Stimulated activated CD8-positive, alpha-beta memory T cell treated with anti-CD3 and anti-CD28 coated beads, Interleukin-7, amount 100 ng/mL, for 24 hours (primary cell): ENCODE measurements at regions not wholly inside any gene's neighbourhood (a gene's known extent, or its start where the extent isn't known, plus 50 kb on each side); places are given as distances from the start of the nearest gene placed in this dataset.

Experiments
- DNase-seq: peaks from one replicate; pipeline ENCODE4 v3.0.0-alpha.2; 2020; ENCODE audit warnings: low read depth

- DNase-seq: no peak
Observed at GRCh38 chr2:146666340-146666739, 1178.5 kb upstream of the ACVR2A start.

DNA sequence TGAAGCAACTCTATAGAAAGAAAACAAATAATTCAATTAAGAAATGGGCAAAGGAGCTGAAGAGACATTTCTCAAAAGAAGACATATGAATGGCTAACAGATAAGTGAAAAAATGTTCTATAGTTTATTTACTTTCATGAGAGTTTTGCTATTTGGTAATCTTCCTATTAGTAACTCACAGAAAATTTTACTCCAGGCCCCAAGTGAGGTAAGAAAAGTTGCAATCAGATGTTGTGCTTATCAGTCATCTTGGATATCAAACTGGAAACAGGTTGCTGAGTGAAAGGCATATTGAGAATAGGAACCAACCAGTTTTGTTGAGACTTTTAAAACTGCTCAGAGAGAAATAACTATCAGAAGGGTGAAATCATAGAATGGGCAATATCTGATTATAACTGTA, 1179.0 kb upstream of the ACVR2A start:
- no peak for DNase-seq

GRCh38 chr2:146661473-146662096, 1183.2 kb upstream of the ACVR2A start:
- no peak for DNase-seq

DNA sequence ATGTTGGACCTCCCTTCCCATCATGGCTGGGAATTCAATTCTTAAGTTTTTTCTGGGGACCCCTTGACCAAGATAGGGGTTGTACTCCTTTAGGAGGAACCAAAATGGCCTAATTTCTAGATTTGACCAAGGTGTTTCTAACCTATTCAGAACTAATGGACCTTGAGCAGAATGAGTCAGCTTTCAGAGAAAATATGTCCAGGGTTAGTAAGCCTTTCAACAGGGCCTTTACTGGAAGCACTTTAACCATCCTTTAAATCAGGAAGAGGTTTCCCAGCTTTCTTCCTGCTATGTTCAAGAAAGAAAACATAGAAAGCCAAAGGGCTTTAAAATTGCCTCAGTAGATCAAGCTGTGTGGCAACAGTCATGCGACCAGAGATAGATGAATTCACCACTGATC, 1184.9 kb upstream of the ACVR2A start:
- DNase-seq: no peak

- DNase-seq: no peak
Observed at GRCh38 chr2:146652311-146652710, 1192.5 kb upstream of the ACVR2A start.

GRCh38 chr2:146651361-146651760, 1193.5 kb upstream of the ACVR2A start:
- no peak for DNase-seq

DNA sequence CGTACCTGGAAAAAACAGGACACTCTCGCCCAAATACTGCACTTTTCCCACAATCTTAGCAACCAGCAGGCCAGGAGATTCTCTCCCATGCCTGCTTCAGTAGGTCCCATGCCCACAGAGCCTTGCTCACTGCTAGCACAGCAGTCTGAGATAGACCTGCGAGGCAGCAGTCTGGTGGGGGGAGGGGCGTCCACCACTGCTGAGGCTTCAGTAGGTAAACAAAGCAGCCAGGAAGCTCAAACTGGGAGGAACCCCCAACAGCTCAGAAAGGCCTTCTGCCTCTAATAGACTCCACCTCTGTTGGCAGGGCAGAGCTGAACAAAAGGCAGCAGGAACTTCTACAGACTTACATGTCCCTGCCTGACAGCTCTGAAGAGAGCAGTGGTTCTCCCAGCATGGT, 1202.8 kb upstream of the ACVR2A start:
- no peak for DNase-seq

DNA sequence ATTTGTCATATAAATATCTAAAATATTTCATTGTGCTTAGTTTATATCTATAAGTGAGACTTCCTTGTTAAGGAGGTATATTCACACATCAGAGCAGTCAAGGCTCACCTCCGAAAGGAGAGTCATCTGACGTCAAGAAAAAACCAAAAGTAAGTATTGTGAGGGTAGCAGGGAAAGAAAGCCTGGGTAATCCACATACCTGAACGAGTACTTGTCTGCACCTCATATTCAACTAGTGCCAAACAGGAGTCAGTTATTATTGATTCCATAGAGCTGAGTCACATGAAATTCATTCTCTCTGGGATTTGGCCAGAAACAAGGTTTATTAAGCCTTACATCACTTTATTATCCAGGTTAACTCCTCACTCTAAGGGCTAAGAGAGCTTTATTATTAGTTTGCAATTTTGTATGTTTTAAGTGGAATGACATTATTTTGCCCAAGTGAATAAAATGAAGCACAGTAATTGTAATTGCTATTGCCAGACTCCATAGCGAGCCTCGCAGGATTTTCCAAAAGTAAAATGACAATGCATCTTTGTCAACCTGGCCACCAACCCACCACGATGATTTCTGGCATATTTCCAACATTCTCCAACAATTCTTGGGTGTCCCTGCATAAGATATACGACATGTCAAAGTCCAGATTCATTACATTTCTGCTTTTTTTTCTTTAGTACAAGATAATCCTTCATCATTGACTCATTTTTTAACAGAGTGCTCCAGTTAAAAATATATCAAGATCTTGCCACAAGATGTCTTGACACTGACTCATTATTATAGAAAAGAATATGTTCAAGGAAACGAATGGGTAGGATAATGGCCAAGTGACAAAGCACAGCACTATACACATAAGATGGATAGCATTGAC, 1210.4 kb upstream of the ACVR2A start:
- DNase-seq: no peak

- DNase-seq: no peak
Observed at GRCh38 chr2:146633159-146633558, 1211.7 kb upstream of the ACVR2A start.

- DNase-seq: no peak
Observed at GRCh38 chr2:146632707-146633106, 1212.1 kb upstream of the ACVR2A start.

DNA sequence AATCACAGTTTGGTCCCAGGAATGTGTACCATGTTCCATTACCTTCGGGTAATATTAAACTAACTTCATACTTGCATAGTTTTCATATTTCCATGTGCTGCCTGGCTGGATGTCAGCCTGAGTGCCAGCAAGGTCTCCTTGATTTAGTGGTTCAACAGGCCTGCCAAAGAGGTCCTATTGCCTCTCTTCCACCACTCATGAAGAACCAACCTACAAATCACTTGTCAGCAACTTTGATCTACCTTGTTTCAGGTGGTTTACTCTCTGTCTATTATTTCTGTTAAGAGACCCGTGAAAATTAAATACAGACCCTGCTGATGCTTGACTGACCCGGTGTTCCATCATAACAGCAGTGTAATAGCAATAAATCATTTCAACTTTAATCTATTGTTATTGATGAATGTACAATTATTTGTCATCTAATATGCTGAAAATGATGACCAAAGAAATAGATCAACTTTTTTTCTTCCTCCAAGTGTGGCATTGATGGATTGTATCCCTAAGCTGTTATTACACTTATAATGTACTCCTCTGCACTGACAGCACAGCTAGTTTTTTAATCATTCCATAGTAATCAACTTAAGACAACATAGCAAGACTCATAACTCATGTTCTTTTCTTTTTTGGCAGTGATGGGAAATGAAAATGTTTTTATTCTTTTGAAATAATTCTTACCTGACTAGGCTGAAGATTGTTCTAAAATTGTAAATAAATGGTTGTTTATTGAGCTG, 1220.2 kb upstream of the ACVR2A start:
- DNase-seq: no peak

DNA sequence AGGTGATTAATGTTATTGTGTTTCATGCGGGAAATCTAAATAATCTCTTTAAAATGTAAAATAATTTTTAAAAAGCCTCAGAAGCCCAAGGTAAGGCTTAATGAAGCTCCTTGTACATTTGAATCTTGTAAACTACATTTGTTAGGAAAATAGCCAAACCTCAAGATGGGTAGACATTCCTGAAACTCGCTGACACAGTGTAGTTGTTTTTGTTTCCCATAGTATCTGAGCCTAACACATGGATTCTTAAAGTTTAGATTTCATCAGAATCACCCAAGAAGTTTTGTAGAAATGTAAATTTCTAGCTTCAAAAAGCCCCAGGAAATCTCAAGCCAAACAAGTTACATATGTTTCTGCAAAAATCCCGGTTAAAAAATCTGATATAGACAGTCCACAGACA, 1221.1 kb upstream of the ACVR2A start:
- no peak for DNase-seq

DNA sequence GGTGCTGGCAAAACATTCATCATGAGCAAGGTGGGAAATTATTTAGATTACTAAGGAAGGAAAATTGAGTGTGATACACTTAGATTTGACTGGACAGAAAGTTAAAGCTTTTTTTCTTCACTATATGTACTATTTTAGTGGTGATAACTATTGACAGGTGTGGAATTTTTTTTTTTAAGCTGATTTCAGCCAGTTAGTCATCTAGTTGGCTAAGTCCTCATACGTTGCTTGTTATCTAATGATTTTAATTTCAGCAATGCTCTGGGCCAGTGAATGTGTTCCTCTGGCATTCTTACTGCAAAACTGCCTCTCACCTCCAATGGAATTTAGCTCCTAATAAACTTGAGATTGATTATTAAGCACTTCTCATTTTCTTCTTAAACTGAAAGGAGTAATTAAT, 1223.2 kb upstream of the ACVR2A start:
- DNase-seq: no peak

GRCh38 chr2:146615778-146616177, 1229.1 kb upstream of the ACVR2A start:
- no peak for DNase-seq

GRCh38 chr2:146608490-146608889, 1236.3 kb upstream of the ACVR2A start:
- DNase-seq: no peak

DNA sequence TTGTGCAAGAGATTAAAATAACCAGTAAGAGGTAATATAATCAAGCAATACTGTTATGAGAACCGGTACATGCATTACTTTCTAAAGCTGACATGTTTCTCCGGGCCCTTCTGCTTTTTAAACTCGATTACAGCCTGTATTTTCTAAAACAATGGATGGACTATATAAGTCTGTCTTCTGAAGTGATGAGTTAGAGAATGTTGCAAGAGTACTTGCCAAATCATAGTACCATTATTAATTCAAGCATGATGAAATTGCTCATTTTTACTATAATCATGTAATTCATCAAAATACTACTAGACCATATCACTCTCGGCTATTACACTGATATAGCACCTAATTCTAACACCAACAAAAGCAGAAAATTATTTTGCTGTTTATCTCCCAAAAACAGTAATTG, 1240.3 kb upstream of the ACVR2A start:
- no peak for DNase-seq

DNA sequence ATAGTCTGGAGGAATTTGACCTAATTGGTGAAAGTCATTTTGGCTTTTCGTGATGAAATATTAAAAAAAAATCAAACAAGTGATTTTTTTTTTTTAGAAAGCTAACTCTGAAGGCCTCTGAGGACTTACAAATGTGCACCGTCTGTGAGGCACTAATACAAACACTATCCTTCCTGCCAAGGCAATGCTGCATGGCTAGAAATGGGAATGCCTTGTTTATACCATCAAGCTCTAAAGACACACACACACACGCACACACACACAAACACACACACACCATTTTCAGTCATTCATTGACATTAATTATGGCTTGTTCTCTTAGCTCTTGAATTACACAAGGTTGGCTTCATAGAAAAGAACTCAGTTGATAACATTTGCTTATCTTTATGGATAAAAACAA, 1242.0 kb upstream of the ACVR2A start:
- no peak for DNase-seq

DNA sequence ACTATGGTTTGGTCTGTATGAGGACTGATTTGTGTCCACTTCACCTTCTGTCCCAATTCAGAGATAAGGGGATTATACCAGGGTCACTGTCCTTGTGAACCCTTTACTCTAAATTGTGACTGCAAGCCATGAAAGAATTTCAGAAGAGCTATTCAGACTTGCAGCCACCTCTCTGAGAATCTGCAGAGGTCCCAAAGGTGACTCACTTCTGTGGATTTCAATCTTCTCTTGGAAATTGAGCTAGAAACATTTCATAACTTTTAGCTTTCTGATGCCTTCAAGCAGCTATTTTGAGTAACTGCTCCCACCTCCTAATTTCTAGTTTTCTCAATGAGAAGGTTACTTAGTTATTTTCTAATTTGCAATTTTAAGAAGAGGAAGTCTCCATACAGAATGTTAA, 1242.4 kb upstream of the ACVR2A start:
- DNase-seq: no peak

DNA sequence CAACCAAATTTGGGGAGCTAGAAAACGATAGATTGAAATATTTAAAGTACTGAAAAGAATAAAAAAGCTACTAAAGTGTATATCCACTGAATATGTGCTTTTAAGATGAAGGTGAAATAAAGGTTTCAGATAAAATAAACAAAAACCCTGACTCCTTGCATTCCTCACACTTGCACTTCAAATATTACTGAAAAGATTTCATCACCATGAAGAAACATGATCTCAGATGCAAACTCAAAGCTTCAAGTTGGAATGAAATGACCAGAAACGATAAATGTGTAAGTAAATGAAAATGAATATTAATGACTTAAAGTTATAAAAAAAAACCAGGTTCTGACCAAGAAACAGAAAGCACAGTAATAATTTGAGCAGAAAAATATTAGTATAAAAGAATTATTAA, 1246.0 kb upstream of the ACVR2A start:
- DNase-seq: no peak

GRCh38 chr2:146597291-146597690, 1247.5 kb upstream of the ACVR2A start:
- no peak for DNase-seq

- DNase-seq: no peak
Observed at GRCh38 chr2:146591908-146592307, 1252.9 kb upstream of the ACVR2A start.

DNA sequence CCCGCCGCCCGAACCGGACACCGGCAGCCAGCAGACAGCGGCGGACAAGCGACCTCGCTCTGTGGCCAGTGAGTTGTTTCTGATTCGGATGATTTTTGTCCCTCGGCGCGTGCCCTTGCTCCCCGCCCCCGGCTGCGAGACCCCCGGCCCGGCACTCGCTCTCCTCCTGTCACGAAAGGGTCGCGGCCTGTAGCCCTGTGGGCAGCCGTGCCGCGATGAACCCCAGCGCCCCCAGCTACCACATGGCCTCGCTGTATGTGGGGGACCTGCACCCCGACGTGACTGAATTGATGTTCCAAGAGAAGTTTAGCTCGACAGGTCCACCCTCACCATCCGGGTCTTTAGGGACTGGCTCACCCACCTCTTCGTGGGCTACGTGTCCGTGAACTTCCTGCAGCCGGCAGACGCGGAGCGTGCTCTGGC, 1257.5 kb upstream of the ACVR2A start:
- DNase-seq: no peak

DNA sequence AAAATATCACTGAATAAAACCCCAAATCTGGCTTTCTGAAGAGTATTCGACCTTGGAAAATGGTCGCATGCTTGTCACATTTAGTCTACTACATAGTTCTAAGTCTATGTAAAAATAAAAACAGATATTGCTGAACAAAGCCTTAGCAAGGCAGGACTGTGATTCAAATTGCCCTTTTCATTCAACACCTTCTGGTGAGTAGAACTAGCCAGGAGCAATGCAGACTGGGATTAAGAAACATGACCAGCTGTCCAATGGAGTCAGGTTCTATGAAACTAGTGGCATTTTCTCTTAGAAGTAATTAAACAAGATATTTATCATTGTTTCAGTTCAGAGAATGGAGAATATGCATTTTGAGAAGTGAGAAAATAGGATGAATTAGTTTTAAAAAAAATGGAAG, 1260.5 kb upstream of the ACVR2A start:
- DNase-seq: no peak
